Natural killer cell (primary cell): ENCODE measurements at regions not wholly inside any gene's neighbourhood (a gene's known extent, or its start where the extent isn't known, plus 50 kb on each side); places are given as distances from the start of the nearest gene placed in this dataset.

ENCODE experiments used
- ATAC-seq, 3 donors: fragments of 150-1000 bp in 2 of 3; fragments of 200-7000 bp in 1 of 3; cut with Tn5 transposase; 1 replicate in 1 of 3; 2 replicates in 2 of 3; pipeline ENCODE4 v1.10.0; 2021; ENCODE audit warnings: mild to moderate bottlenecking in 2 of 3, moderate library complexity in 2 of 3
- DNase-seq, 2 donors: peaks; one replicate each; pipeline versions ENCODE4 v3.0.0 to v3.0.0-alpha.2; 2013 to 2021; ENCODE audit warnings: mixed read lengths in 1 of 2
- H3K27ac ChIP-seq: one replicate; pipeline ENCODE4 v1.5.1; 2013; ENCODE audit warnings: mild to moderate bottlenecking, low read length
- H3K27me3 ChIP-seq: one replicate; pipeline ENCODE4 v1.6.1; 2013; ENCODE audit warnings: low read length; ENCODE audit not compliant: control insufficient read depth, insufficient read depth
- H3K36me3 ChIP-seq: one replicate; pipeline ENCODE4 v1.6.1; 2013; ENCODE audit warnings: low read length; ENCODE audit not compliant: control insufficient read depth, insufficient read depth
- H3K4me1 ChIP-seq: one replicate; pipeline ENCODE4 v1.6.1; 2013; ENCODE audit warnings: low read length; ENCODE audit not compliant: control insufficient read depth, insufficient read depth
- H3K4me3 ChIP-seq: one replicate; pipeline ENCODE4 v1.5.1; 2013; ENCODE audit warnings: low read length
- H3K9me3 ChIP-seq: one replicate; pipeline ENCODE4 v1.6.1; 2013; ENCODE audit warnings: low read length; ENCODE audit not compliant: control insufficient read depth, insufficient read depth
- H3K27ac Mint-ChIP-seq, 2 donors: one replicate each; pipeline ENCODE4 v1.8.0; 2022; ENCODE audit warnings: mild to moderate bottlenecking in 2 of 2, mixed read lengths in 2 of 2, moderate library complexity in 1 of 2
- H3K27me3 Mint-ChIP-seq, 2 donors: one replicate each; pipeline ENCODE4 v1.8.0; 2022; ENCODE audit warnings: low read depth in 2 of 2, mixed read lengths in 2 of 2
- H3K36me3 Mint-ChIP-seq: one replicate; pipeline ENCODE4 v1.8.0; 2022; ENCODE audit warnings: mixed read lengths
- H3K4me1 Mint-ChIP-seq, 2 donors: one replicate each; pipeline ENCODE4 v1.8.0; 2022; ENCODE audit warnings: mixed read lengths in 2 of 2
- H3K4me3 Mint-ChIP-seq: one replicate; pipeline ENCODE4 v1.8.0; 2022; ENCODE audit warnings: mild to moderate bottlenecking, moderate library complexity, mixed read lengths
- H3K9me3 Mint-ChIP-seq, 2 donors: one replicate each; pipeline ENCODE4 v1.8.0; 2022; ENCODE audit warnings: mixed read lengths in 2 of 2
- WGBS: methylation state at CpG from one replicate; pipeline ENCODE4 v1.1.7; 2013; ENCODE audit warnings: missing lambda C conversion rate; ENCODE audit not compliant: insufficient coverage; 5-methylcytosine and 5-hydroxymethylcytosine counted together
- intact Hi-C: fragments of 100-400 bp; cut with micrococcal nuclease; formaldehyde crosslinking; loops from one replicate; pipeline ENCODE4 v1.14.2; 2022
- TF ChIP-seq, protein P1 (sequence below): fragments of 200-600 bp; IDR thresholded peaks from one replicate; pipeline ENCODE4 v1.8.0; 2022; ENCODE audit warnings: antibody characterized with exemption

- TF ChIP-seq, protein P1, sequence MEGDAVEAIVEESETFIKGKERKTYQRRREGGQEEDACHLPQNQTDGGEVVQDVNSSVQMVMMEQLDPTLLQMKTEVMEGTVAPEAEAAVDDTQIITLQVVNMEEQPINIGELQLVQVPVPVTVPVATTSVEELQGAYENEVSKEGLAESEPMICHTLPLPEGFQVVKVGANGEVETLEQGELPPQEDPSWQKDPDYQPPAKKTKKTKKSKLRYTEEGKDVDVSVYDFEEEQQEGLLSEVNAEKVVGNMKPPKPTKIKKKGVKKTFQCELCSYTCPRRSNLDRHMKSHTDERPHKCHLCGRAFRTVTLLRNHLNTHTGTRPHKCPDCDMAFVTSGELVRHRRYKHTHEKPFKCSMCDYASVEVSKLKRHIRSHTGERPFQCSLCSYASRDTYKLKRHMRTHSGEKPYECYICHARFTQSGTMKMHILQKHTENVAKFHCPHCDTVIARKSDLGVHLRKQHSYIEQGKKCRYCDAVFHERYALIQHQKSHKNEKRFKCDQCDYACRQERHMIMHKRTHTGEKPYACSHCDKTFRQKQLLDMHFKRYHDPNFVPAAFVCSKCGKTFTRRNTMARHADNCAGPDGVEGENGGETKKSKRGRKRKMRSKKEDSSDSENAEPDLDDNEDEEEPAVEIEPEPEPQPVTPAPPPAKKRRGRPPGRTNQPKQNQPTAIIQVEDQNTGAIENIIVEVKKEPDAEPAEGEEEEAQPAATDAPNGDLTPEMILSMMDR: no peak
- Histone ChIP-seq H3K36me3 (no peaks in the 10 kb centered on the region), H3K9me3 (no peaks in the 10 kb centered on the region), H3K27me3 (no peaks in the 10 kb centered on the region), H3K4me1 (no peaks in the 10 kb centered on the region), H3K27ac (no peak overlapping the region), H3K4me3 (no peak overlapping the region)
- DNase-seq (no peak), ATAC-seq (no peak)
- no peaks in the 10 kb centered on the region for H3K9me3 Mint-ChIP-seq
- H3K4me1 Mint-ChIP-seq: no peaks in the 10 kb centered on the region
- peaks cover 3 to 38% of the 10 kb centered on the region in 2 donors for H3K27me3 Mint-ChIP-seq
- H3K4me3 Mint-ChIP-seq: no peak overlapping the region
- intact Hi-C loops: no loop called here
- H3K36me3 Mint-ChIP-seq: no peaks in the 10 kb centered on the region
- no peak overlapping the region for H3K27ac Mint-ChIP-seq
- 95% methylated on average over 2 of the region's 3 CpGs for WGBS
These were observed 118.8 kb downstream of the MTX3 start for GRCh38 chr5:79872291-79872690.

GRCh38 chr5:79871364-79872120 lies 119.5 kb downstream of the MTX3 start:
- Mint-ChIP-seq H3K36me3 (no peaks in the 10 kb centered on the region), H3K4me1 (no peaks in the 10 kb centered on the region), H3K9me3 (no peaks in the 10 kb centered on the region), H3K27ac (no peak overlapping the region), H3K4me3 (no peak overlapping the region), H3K27me3 (peaks cover 3 to 42% of the 10 kb centered on the region in 2 donors)
- no peak for DNase-seq
- ATAC-seq: no peak
- Histone ChIP-seq H3K36me3 (no peaks in the 10 kb centered on the region), H3K9me3 (no peaks in the 10 kb centered on the region), H3K27ac (no peak overlapping the region), H3K27me3 (no peaks in the 10 kb centered on the region), H3K4me3 (no peak overlapping the region), H3K4me1 (no peaks in the 10 kb centered on the region)
- WGBS: 98% methylated on average over 8 of the region's 8 CpGs
- TF ChIP-seq, protein P1: no peak
- intact Hi-C loops: no loop called here

DNA sequence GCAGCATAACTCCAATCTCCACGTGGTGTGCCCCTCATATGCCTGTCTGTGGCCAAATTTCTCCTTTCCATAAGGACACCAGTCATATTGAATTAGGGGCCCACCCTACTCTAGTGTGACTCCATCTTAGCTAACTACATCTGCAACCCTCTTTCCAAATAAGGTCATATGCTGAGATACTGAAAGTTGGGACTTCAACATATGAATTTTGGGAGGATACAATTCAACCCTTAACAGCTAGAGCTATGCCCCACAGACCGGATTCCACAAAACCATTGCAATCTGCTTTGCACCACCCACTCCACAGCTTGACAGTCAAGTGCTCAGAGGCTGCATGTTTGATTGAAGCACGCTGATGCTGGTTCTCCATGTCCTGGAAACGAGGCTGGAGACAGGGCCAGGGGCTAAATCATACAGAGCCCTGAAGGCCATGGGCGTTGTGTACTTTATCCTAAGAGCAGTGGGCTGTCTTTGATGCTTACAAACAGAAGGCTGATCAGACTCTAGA lies 122.8 kb downstream of the MTX3 start:
- Mint-ChIP-seq H3K36me3 (no peaks in the 10 kb centered on the region), H3K9me3 (no peaks in the 10 kb centered on the region), H3K27me3 (peaks cover 13 to 63% of the 10 kb centered on the region in 2 donors), H3K4me1 (no peaks in the 10 kb centered on the region), H3K27ac (no peak overlapping the region), H3K4me3 (no peak overlapping the region)
- H3K9me3 ChIP-seq: no peaks in the 10 kb centered on the region
- H3K36me3 ChIP-seq: no peaks in the 10 kb centered on the region
- no peaks in the 10 kb centered on the region for H3K4me1 ChIP-seq
- H3K4me3 ChIP-seq: no peak overlapping the region
- DNase-seq (no peak), ATAC-seq (no peak)
- no peak overlapping the region for H3K27ac ChIP-seq
- no peaks in the 10 kb centered on the region for H3K27me3 ChIP-seq
- 59% methylated on average over 5 of the region's 5 CpGs for WGBS
- intact Hi-C loops: no loop called here
- TF ChIP-seq, protein P1: no peak

DNA sequence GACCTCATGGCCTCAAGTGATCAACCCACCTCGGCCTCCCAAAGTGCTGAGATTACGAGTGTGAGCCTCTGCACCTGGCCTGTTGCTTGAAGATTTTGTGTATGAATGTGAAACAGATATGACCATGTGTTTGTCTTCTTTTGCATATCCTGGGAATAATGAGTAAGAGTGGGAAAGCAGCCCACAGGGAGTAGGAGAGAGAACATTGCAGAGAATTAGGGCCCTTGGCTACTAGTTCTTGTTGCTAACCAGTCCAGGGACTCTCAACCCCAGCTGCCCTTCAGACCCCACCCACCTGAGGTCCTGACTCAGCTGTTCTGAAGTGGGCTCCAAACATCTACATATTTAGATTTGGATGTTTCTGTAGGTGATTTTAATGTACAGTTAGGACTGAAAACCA lies 125.5 kb downstream of the MTX3 start:
- no peaks in the 10 kb centered on the region for H3K9me3 Mint-ChIP-seq
- 93% methylated on average over 2 of the region's 2 CpGs for WGBS
- Histone ChIP-seq H3K4me3 (no peak overlapping the region), H3K27ac (no peak overlapping the region), H3K36me3 (no peaks in the 10 kb centered on the region), H3K9me3 (no peaks in the 10 kb centered on the region), H3K4me1 (no peaks in the 10 kb centered on the region), H3K27me3 (no peaks in the 10 kb centered on the region)
- TF ChIP-seq, protein P1: no peak
- peaks cover 19 to 84% of the 10 kb centered on the region in 2 donors for H3K27me3 Mint-ChIP-seq
- H3K4me1 Mint-ChIP-seq: no peaks in the 10 kb centered on the region
- H3K4me3 Mint-ChIP-seq: no peak overlapping the region
- no peak overlapping the region for H3K27ac Mint-ChIP-seq
- intact Hi-C loops: no loop called here
- H3K36me3 Mint-ChIP-seq: no peaks in the 10 kb centered on the region
- no peak for ATAC-seq
- no peak for DNase-seq
